HT-29 (cell line): ENCODE measurements at regions not wholly inside any gene's neighbourhood (a gene's known extent, or its start where the extent isn't known, plus 50 kb on each side); places are given as distances from the start of the nearest gene placed in this dataset.

Source experiments
- DNase-seq: peaks from one replicate; pipeline ENCODE4 v3.0.0-alpha.2; 2015; ENCODE audit warnings: low spot score

DNA sequence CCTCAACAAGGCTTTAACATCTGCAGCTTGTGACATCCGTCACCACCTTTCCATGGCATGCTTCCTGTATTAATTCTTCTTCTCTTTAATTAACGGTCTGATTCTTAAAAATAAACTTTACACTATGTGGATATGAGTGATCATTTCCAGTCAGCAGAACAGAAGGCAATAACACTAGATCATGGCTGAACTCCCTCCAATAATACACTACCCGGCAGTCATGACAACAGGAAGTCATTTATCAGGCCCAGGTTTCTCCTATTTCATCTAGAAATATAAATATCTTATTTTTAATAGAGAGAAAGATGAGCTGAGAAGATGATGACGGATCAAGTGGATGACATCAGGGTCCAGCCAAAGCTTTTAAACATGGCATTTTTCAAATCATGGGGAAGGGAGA is 792.2 kb downstream of the SLC4A3 start:
- no peak for DNase-seq

DNA sequence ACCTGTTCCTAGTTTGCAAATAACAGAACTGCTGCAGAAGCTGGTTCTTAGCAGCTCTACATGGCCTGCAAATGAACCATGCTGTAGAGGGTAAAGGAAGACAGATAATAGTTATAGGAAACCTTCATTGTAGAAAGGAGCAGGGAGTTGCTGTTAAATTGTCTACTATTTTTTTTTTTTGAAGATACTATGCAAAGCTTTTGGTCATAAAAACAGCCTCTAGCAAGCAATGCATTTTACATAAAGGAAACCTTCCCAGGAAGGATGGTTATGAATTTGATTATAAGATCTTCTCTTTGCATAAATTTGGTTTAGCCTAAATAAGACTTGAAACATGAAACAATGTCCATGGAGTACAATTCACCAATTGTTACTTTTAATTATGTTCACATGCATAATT is 793.4 kb downstream of the SLC4A3 start:
- no peak for DNase-seq

DNA sequence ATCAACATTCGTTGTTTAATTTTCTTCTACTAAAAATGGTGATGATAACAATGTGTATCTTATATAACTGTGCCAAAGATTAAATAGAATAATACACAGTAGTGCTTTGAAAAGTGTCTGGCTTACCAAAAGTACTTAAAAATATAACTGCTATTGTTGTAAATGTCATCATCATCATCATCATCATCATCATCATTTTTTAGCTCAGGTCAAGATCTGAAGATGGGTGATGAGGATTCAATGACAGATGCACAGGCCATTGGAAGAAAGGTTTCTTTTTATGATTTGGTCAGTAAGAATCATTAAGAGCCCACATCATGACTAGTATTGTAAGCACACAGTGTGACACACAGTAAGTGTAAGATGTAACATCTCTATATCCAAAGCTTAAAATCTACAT is 795.2 kb downstream of the SLC4A3 start:
- DNase-seq = no peak

DNA sequence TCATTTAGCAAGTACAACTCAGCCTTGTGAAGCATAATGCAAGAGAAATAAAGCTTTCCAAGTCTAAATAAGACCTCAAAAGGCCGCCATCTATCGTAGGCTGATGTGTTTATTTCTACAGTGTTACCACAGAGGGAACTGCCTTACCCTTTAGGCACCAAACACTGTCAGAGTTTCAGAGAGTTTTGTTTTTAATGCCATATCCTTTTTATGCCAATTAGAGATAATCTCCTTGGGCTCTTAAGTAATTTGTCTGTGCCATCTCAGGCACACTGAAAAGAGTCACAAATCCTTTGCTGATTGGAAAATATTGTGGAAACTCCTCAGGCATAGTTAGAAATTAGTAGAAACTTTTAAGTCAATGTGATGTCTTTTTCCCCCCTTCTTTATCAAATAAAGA is 797.1 kb downstream of the SLC4A3 start:
- DNase-seq = no peak

DNA sequence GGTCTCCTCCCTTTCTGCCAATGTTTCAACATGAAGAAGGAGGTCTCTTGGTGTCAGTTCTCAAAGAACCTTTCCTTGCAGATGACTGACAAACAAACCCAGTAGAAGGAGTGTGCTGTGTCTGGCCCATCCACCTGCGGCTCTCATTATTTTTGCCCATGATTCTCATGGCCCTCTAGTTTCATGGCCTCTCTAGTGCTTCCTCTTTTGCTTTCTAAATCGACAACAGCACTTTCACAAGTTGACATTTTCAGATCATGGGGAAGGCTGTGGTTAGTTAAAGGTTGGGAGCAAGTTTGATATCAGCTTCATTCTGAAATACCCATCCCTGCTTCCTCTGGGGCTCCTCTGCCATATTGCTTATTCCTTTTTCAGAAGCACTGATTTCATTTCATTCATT is 805.2 kb downstream of the SLC4A3 start:
- no peak for DNase-seq

DNA sequence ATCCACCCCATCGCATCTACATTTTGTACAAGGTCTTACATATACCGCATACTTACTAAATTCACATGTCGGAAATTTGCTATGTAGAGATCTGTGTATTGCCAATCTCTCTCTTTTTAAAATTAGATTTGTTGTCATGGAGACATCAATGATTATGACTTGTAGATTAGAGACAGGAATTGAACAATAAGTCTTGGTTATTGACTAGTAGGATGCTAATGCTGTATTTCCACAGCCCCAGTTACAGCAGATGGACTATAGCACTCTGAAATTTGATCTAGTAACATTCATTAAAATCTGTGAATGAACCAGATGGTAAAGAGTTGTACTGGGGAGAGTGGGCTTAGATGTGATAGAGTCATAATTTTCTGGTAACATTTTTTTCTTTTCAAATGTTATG is 805.7 kb downstream of the SLC4A3 start:
- no peak for DNase-seq

DNA sequence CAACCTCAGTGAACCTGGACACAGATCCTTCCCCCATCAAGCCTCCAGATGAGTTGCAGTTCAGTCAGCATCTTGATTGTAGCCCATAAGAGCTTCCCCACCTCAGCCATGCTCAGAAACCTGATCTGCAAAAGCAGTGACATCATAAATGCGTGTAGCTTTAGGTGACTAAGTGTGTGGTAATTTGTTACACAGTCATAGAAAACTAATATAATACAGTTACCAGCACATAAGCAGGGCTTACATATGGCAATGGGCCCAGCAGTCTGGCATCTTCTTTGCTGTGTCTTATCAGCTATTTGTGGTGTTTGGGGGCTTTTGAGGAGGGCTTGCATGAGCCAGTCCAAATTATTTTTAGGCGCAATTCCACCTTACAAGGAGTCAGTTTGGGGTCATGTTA is 807.0 kb downstream of the SLC4A3 start:
- DNase-seq = no peak

DNA sequence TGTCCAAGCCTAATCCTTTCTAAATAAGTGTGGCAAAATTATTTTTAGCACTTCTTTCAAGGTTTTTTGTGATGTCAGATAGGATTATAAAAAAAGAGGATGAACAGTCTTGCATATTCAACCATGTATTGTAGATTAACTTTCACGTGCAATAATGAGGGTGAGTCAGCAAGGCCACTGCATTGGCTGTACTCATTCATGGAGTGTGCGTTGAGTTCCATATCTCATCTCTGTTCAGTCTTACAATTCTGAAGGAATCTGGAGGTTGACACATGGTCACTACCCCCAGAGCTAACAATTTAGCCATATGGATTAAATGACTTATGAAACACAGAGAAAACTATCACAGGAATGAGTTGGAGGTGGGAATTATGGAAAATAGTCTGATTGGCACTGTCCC is 810.5 kb downstream of the SLC4A3 start:
- DNase-seq = no peak

DNA sequence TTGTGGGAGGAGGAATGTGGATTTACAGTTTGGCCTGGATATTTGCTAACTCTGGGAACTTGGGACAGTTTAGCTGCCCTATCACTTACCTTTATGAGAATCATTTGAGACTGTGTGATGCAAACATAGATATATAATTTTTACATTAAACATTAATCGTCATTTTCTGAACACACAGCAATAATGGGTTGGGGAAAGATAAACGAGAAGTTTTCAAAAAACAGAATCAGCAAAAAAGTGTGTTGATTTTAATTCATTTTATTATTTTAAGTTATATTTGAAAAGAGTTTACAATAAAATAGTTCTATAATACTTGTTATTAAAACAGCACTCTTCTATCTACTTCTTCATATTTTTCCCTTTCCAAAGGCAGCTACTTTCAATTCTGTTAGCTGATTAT is 813.3 kb downstream of the SLC4A3 start:
- no peak for DNase-seq

DNA sequence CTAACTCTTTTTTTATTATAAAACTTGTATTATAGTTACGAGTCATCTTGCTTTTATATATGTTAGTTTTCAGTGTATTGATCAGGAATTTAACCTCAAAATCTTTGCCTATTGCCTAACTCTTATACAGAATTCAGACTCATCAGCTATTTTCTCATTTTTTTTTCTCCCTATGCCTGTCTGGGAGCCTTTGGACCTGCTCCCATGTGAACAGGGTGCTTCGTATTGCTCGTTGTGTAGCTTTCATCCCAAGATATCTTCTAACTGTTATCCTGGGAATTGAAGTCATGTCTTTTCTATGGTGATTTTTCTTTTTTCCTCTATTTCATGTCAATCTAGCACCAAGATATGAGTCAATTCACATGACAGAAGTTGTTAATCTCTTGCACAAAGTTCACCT is 814.0 kb downstream of the SLC4A3 start:
- no peak for DNase-seq

DNA sequence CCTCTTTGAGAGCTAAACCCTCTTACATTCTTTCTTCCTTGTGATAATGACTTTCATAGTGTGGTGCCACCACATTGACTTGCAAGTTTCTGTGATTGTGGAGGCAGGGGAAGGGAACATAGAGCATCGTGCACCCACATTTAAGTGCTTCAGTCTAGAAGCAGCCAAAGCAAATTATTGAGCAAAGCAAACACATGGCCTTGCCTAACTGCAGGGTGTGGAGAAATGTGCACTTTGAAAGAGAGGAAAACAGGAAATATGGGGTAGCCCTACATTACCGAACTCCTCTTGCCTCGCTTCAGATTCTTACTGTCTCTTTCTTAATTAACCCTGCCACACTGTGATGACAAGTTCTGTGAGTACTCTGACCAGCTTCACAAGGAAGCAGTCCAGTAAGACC is 814.6 kb downstream of the SLC4A3 start:
- no peak for DNase-seq

DNA sequence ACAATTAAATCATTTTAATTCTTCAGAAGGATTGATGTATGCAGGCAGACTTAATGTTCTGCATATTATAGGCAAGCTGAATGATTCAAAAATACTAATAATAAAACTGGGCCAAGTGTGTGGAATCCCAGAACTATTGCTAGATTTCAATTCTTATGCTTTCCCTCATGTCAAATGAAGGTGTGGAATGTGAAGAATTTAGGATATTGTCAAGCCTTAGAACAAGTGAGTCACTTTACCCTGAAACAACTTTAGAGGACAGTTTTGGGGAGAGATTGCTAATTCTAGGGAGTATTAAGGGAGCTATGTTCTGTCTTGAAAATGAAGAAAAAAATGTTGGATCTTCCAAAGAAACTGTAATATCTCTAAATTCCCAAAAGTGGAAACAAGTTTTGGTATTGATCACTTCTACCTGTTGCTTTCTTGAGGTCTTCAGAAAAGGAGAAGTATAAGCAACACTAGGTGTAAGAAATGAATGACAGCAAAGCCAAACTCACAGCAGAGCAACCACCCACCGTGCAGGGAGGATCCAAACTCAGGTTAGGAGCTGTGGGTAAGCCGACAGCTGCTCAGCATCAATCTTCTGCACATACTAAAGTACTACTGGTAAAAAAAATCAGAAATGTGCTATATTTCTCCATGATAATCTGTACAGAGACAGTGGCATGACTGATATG is 818.1 kb downstream of the SLC4A3 start:
- no peak for DNase-seq

DNA sequence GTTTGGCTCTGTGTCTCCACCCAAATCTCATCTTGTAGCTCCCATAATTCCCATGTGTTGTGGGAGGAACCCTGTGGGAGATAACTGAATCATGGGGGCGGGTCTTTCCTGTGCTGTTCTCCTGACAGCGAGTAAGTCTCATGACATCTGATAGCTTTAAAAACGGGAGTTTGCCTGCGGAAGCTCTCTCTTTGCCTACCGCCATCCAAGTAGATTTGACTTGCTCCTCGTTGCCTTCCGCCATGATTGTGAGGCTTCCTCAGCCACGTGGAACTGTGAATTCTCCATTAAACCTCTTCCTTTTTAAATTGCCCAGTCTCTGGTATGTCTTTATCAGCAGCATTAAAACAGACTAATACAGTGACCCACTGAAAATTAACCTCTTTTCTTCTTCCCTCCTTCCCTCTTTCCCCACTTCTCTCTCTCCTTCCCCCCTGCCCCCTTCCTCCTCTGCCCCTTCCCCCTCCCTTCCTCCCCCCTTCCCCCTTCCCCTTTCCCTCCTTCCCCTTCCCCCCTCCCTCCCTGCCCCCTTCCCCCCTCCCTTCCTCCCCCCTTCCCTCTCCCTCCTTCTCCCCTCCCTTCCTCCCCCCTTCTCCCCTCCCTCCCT is 818.8 kb downstream of the SLC4A3 start:
- no peak for DNase-seq

DNA sequence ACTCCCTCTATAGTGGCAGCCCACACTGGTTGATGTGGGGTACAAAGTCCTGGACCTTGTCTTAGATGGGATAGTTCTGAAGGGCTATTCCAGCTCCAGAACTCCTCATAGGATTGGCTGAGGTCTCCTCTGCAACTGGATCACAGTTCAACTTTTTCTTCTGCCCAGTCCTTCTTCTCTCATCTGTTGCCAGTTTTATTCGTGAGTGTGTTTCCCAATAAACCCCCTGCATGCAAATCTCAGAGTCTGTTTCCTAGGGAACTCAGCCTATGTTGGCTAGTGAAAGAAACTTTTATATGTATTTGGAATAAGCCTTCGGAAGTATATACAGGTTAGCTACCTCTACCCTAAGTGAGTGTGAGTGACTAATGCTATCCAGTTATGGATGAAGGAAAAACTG is 823.4 kb downstream of the SLC4A3 start:
- no peak for DNase-seq

DNA sequence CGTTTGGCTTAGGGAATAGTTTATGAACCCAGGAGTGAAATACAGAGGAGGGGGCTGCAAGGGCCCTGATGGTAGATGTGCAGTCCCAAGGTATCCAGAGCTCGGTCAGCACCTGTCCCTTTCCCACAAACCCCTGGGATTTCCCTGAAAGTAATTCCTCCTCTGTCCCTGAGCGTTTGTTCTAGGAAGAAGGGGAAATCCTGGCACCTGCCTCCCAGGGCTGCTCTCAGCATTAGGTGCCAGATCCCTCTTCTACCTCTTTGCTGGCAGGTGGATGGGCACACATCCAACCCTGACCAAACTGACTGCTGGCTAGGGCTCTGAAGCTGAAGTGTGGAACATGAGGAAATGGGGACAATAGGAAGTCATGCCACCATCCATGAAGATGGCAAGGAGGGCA is 824.0 kb downstream of the SLC4A3 start:
- DNase-seq = no peak

DNA sequence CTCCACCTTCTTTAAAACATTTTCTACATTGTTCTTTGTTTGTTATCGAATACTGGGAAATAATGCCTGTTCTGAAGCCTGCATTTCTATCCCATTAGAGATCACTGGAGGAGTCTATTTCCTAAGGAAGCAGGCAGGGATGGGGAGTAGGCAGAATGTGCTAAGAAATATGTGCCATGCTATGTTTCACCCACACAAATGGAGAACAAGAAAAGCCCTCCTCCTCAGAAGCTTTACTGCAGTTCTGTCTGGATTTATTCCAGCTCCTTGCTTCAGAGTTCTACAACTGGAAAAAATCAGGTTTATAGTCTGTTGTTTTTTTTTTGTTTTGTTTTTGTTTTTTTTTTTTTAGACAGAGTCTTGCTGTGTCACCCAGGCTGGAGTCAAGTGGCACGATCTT is 825.1 kb downstream of the SLC4A3 start:
- no peak for DNase-seq

DNA sequence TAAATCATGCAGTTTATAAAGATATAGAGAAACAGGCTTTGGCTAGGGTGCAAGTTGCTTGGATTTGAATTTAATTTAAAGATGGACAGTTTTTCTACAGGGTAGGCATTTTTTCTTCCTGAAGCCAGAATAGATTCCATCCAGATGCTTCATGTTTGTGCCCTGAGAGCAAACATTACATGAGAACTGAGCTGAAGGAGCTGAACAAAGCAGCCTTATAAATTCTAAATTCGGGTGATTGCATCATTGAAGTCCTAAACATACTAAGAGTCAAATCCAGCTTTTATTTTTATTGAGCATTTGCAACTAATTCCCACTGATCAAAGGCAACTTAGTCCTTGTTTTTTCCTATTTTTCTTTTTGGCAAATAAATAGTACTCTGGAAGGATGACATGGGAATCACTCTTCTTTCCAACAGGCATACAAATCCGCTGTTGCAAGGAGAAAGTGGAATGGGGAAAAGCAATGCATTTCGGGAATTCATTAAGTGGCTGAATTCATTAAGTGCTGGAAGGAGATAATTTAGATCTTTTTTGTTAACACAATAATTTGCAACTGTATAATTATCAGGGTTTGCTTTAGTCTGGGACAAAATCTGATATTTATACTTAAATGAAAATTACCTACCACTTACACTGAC is 828.0 kb downstream of the SLC4A3 start:
- DNase-seq = no peak

DNA sequence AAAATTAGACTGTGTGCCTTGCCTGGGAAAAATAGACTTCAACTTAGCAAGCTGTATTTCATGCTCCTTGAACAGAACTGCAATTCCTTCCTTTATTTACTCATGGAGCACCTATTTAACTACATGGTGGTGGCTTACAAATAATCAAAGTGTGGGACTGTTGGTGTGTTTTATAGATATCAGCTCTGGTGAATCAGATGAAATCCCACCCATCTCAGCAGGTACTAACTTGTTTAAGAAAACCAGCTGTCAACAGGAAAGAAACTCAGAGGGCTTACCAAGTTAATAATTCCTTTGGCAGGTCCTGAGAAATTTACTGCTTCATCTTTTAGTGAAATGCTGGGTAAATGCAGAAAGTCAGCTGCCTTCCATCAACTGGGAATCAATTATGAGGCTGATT is 830.6 kb downstream of the SLC4A3 start:
- no peak for DNase-seq

DNA sequence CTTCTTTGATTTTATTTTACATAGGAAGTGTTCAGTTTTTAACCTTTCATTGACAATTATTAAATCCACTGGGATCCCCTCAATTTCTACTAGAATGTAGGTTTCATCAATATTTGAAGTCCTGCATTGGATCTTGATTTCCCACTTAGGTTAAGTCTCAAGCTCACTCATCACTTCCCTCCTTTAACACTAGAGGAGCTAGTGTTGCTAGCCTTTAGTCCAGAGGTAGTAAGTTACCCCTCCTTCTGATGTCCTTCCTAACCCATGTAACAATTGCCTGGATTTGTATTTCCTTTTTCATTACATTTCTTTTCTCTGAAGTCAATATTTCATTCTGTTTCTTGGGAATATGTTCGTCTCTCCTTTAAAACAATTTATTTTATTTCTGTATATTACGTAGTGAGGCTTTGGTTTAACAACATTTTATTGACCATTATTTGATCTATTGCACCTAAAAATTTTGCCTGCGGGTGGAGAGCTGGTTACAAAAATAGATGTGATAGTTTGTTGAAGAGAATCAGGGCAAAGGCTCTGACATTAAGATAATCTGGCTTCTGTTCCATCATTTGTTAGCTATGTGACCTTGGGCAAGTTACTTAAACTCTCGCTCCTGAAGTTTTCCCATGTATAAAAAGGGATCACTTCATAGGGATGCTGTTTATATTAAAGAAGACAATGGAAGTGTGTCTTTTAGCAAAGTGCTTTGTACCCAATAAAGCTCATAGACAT is 833.0 kb downstream of the SLC4A3 start:
- peak; percentile 9 for DNase-seq

DNA sequence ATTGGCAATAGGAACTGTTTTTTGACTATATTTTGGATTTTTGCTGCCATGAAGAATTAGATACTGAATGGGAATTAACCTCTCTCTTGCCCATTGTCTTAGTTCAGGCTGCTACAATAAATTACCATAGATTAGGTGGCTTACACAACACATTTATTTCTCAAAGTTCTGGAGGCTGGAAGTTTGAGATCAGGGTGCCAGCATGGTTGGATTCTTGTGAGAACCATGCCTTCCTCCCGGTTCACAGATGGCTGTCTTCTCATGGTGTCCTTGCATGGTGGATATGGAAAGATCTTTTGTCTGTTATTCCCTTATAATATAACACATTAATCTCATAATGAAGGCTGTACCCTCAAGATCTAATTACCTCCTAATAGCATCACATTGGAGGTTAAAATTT is 836.4 kb downstream of the SLC4A3 start:
- no peak for DNase-seq

DNA sequence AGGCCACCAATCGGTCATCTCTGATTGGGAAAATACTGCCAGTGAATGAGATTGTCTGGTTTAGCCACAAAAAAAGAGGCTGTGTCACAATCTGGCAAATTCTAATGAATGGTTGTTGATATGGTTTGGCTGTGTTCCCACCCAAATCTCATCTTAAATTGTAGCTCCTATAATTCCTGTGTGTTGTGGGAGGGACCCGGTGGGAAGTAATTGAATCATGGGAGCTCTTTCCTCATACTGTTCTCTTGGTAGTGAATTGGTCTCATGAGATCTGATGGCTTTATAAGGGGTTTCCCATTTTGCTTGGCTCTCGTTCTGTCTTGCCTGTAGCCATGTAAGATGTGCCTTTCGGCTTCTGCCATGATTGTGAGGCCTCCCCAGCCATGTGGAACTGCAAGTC is 838.3 kb downstream of the SLC4A3 start:
- DNase-seq = no peak

DNA sequence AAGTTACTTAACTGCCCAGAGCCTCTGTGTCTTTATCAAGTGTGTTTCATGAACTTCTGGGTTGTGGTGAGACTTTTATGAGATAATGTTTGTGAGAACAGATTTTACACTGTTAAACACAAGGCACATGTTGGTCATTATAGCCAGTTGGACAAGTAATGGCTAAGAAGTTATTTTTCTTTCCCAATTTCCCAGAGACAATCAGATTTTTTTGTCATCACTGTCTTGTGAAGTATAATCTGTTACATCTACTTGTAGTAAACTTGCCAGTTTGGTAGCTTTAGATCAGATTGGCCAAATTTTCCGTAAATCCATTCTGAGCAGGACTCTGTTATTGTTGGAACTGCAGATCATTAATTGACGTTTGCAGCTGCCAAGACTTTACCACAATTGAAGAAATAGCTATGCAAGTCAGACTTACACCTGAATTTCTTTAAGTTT is 838.8 kb downstream of the SLC4A3 start:
- DNase-seq = no peak

DNA sequence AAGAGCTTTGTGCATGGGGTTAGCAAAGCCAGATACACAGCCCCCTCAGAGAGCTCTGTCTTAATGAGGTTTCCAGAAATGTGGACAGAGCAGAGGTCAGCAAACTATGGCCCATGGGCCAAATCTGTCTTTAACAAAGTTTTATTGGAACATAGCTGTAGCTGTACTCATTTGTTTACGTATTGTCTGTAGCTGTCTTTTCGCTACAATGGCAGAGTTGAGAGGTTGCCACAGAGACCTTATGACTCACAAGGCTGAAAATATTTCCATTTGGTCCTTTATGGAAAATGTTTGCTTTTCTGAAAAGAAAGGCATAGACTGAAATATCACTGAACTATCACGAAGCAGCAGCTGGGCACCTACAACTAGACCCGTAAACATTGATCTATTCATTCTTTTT is 841.8 kb downstream of the SLC4A3 start:
- DNase-seq = no peak
